ENCODE measurements at regions not wholly inside any gene's neighbourhood (a gene's known extent, or its start where the extent isn't known, plus 50 kb on each side); places are given as distances from the start of the nearest gene placed in this dataset.
A peak's percentile ranks its signal among the peaks of the same experiment; 100 is the strongest.

DNA sequence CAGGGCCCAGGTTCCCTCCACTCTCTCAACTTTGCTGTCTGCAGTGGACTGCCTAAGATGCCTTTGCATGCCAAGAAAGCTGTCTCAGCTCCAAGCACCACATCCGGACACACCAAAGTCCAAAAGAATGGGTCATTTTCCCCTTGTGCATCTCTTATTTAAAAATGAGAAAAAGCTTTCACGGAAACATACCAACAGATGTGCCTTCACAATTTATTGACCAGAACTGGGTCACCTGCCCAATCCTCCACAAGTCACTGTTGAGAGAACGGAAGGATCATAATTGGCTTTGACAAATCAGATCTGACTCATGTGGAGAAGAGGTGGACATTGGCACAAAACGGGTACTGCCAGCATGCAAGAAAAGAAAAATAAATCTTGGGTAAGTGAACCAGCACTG is 258.3 kb downstream of the SNX13 start:
- H3K4me1 Mint-ChIP-seq (ENCODE audit: unreplicated experiment) = peaks cover 60% of the 10 kb centered on the region
- TF ChIP-seq, protein P1, sequence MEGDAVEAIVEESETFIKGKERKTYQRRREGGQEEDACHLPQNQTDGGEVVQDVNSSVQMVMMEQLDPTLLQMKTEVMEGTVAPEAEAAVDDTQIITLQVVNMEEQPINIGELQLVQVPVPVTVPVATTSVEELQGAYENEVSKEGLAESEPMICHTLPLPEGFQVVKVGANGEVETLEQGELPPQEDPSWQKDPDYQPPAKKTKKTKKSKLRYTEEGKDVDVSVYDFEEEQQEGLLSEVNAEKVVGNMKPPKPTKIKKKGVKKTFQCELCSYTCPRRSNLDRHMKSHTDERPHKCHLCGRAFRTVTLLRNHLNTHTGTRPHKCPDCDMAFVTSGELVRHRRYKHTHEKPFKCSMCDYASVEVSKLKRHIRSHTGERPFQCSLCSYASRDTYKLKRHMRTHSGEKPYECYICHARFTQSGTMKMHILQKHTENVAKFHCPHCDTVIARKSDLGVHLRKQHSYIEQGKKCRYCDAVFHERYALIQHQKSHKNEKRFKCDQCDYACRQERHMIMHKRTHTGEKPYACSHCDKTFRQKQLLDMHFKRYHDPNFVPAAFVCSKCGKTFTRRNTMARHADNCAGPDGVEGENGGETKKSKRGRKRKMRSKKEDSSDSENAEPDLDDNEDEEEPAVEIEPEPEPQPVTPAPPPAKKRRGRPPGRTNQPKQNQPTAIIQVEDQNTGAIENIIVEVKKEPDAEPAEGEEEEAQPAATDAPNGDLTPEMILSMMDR (IDR thresholded peaks at IDR 0.05) = no peak
- no peak overlapping the region for H3K4me3 Mint-ChIP-seq (ENCODE audit: unreplicated experiment)
- peaks cover 3% of the 10 kb centered on the region for H3K9me3 Mint-ChIP-seq (ENCODE audit: unreplicated experiment)
- DNase-seq (ENCODE audit: extremely low spot score, unreplicated experiment) = no peak
- no peaks in the 10 kb centered on the region for H3K27me3 Mint-ChIP-seq (ENCODE audit: unreplicated experiment)
- no peaks in the 10 kb centered on the region for H3K36me3 Mint-ChIP-seq (ENCODE audit: unreplicated experiment)
- H3K27ac Mint-ChIP-seq (ENCODE audit: unreplicated experiment) = peak overlapping the region; percentile 59

DNA sequence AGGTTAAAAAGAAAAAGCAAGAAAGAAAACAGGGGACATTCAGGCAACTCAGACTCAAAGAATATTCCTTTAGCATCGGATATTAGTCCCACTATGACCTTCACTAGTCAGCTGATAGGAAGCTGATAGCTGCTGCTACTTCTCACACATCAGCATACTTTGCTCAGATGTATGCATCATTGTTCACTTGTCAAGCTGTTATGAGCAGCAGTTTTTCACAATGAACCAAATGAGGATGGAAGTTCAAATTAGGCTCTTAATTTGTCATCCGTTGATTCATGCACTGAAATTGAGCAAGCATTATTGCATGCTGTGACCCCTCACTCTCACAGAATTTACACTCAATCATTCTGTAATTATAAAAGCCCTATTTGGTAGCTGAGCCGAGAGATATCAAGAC is 257.7 kb downstream of the SNX13 start:
- H3K9me3 Mint-ChIP-seq (ENCODE audit: unreplicated experiment) = peaks cover 2% of the 10 kb centered on the region
- peaks cover 56% of the 10 kb centered on the region for H3K4me1 Mint-ChIP-seq (ENCODE audit: unreplicated experiment)
- H3K27me3 Mint-ChIP-seq (ENCODE audit: unreplicated experiment) = no peaks in the 10 kb centered on the region
- H3K4me3 Mint-ChIP-seq (ENCODE audit: unreplicated experiment) = no peak overlapping the region
- DNase-seq (ENCODE audit: extremely low spot score, unreplicated experiment) = no peak
- TF ChIP-seq, protein P1 (IDR thresholded peaks at IDR 0.05) = no peak
- no peaks in the 10 kb centered on the region for H3K36me3 Mint-ChIP-seq (ENCODE audit: unreplicated experiment)
- peak overlapping the region; percentile 59 for H3K27ac Mint-ChIP-seq (ENCODE audit: unreplicated experiment)

DNA sequence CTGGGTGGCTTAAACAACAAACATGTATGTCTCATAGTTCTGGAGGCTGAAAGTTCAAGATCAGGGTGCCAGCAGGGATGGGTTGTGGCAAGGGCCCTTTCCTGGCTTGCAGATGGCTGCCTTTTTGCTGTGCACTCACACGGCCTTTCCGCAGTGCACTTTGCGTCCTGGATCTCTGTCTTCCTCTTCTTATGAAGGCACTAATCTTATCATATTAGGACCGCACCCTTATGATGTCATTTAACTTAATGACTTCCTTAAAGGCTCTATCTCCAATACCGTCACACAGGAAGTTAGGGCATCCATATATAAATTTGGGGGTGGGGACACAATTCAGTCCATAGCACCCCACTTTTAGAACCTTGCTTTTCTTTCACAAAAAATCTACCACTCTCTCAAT is 255.2 kb downstream of the SNX13 start:
- no peak for DNase-seq (ENCODE audit: extremely low spot score, unreplicated experiment)
- TF ChIP-seq, protein P1 (IDR thresholded peaks at IDR 0.05) = no peak
- H3K27me3 Mint-ChIP-seq (ENCODE audit: unreplicated experiment) = no peaks in the 10 kb centered on the region
- H3K9me3 Mint-ChIP-seq (ENCODE audit: unreplicated experiment) = peaks cover 5% of the 10 kb centered on the region
- H3K27ac Mint-ChIP-seq (ENCODE audit: unreplicated experiment) = no peak overlapping the region
- H3K4me1 Mint-ChIP-seq (ENCODE audit: unreplicated experiment) = peaks cover 40% of the 10 kb centered on the region
- H3K4me3 Mint-ChIP-seq (ENCODE audit: unreplicated experiment) = no peak overlapping the region
- H3K36me3 Mint-ChIP-seq (ENCODE audit: unreplicated experiment) = no peaks in the 10 kb centered on the region

DNA sequence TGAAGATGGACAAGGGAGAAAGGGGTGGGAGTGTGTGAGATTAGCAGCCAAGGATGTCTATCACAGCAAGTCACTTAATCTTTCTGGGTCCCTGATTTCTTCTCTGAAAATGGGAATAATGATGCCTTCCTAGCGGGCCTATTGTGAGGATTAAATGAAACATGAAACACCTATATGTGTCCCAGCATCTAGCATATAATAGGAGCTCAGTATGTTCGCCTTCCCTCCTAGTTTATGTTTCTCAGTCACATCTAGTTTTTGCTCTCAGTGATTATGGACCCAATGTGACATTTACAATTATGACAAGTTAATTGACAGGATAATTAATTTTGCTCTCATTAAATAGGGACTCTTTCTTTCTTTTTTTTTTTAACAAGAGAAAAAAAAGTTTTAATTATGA is 252.9 kb downstream of the SNX13 start:
- peaks cover 25% of the 10 kb centered on the region for H3K4me1 Mint-ChIP-seq (ENCODE audit: unreplicated experiment)
- no peaks in the 10 kb centered on the region for H3K36me3 Mint-ChIP-seq (ENCODE audit: unreplicated experiment)
- no peak overlapping the region for H3K4me3 Mint-ChIP-seq (ENCODE audit: unreplicated experiment)
- TF ChIP-seq, protein P1 (IDR thresholded peaks at IDR 0.05) = no peak
- no peak overlapping the region for H3K27ac Mint-ChIP-seq (ENCODE audit: unreplicated experiment)
- H3K27me3 Mint-ChIP-seq (ENCODE audit: unreplicated experiment) = no peaks in the 10 kb centered on the region
- peaks cover 5% of the 10 kb centered on the region for H3K9me3 Mint-ChIP-seq (ENCODE audit: unreplicated experiment)
- DNase-seq (ENCODE audit: extremely low spot score, unreplicated experiment) = no peak

DNA sequence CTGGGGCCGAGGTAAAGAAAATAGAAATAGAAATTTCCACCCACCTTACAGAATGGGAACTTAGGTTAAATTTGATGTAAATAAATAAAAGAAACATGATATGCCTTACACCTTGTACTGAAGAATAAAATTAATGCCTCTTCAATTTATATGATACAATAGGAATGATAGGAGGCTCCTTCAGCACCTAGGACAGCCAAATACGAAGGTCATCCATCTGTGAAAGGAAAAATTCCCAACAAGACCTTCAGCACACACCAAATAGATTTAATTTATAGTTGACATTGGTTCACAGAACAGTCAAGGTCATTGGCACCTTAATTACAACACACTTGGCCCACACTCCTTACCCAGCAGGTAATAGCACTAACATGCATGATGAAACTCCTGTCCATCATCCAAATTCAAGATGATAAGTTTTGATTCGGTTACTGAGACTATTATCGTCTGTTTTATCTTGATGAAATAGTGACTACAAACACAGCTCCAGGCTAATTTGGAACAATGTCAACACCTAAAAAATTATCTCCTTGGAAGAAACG is 250.9 kb downstream of the SNX13 start:
- no peak for DNase-seq (ENCODE audit: extremely low spot score, unreplicated experiment)
- no peak overlapping the region for H3K4me3 Mint-ChIP-seq (ENCODE audit: unreplicated experiment)
- no peaks in the 10 kb centered on the region for H3K36me3 Mint-ChIP-seq (ENCODE audit: unreplicated experiment)
- peaks cover 5% of the 10 kb centered on the region for H3K9me3 Mint-ChIP-seq (ENCODE audit: unreplicated experiment)
- H3K4me1 Mint-ChIP-seq (ENCODE audit: unreplicated experiment) = peaks cover 15% of the 10 kb centered on the region
- TF ChIP-seq, protein P1 (IDR thresholded peaks at IDR 0.05) = no peak
- H3K27me3 Mint-ChIP-seq (ENCODE audit: unreplicated experiment) = no peaks in the 10 kb centered on the region
- peak overlapping the region; percentile 98 for H3K27ac Mint-ChIP-seq (ENCODE audit: unreplicated experiment)
